GM12878 (cell line): ENCODE measurements at regions not wholly inside any gene's neighbourhood (a gene's known extent, or its start where the extent isn't known, plus 50 kb on each side); places are given as distances from the start of the nearest gene placed in this dataset.

Source experiments
- ATAC-seq: fragments of 200-7000 bp; cut with Tn5 transposase; 3 replicates; pipeline ENCODE4 v1.9.1; 2020; ENCODE audit warnings: mild to moderate bottlenecking, moderate library complexity
- BruUV-seq: library from RNA; stranded (reverse); fragments of 400-500 nt; replicated peaks from 2 replicates; lab custom pipeline; 2021; lab: Mats Ljungman, UMichigan
- CTCF ChIA-PET: fragments of 300-600 bp; sonication (Branson Sonifier 250); formaldehyde crosslinking; extraction: SDS; loops from one replicate; lab custom pipeline; 2021; ENCODE audit warnings: inconsistent platforms; lab: Yijun Ruan, JAX
- POLR2A ChIA-PET: fragments of 350-600 bp; formaldehyde crosslinking; extraction: SDS; loops from one replicate; lab custom pipeline; 2021; ENCODE audit warnings: inconsistent platforms; lab: Charles Lee
- RAD21 ChIA-PET: fragments of 300-600 bp; sonication (Branson Sonifier 250); formaldehyde crosslinking; loops from one replicate; lab custom pipeline; 2023; ENCODE audit warnings: antibody characterized with exemption; ENCODE audit not compliant: unreplicated experiment; lab: Charles Lee
- SMC1A ChIA-PET: fragments of 300-600 bp; sonication (Branson Sonifier 250); formaldehyde crosslinking; loops from one replicate; lab custom pipeline; 2023; ENCODE audit not compliant: unreplicated experiment, uncharacterized antibody; lab: Charles Lee
- DNase-seq: peaks from one replicate; pipeline ENCODE4 v3.0.0-alpha.2; 2011; ENCODE audit warnings: low read depth, low spot score
- FAIRE-seq: peaks from 3 replicates; lab custom pipeline; 2011; peaks lifted over from hg19 to GRCh38; lab: Jason Lieb, UNC
- H2AFZ ChIP-seq: 2 replicates; pipeline ENCODE4 v1.6.0; 2011; ENCODE audit warnings: low read depth, low read length, control low read depth; ENCODE audit not compliant: control insufficient read depth
- H3K27ac ChIP-seq: 2 replicates; pipeline ENCODE4 v1.5.1; 2011; ENCODE audit warnings: control low read depth; ENCODE audit not compliant: control insufficient read depth, insufficient read depth
- H3K27me3 ChIP-seq, 2 experiments: replicated peaks in 1 of 2; 2 replicates each; pipeline versions ENCODE4 v1.6.0 to v1.6.1; 2011; ENCODE audit warnings: low read length in 1 of 2; ENCODE audit not compliant: control insufficient read depth in 2 of 2, insufficient read depth in 2 of 2
- H3K36me3 ChIP-seq, 2 experiments: 2 replicates each; pipeline ENCODE4 v1.5.1; 2011; ENCODE audit warnings: low read length in 1 of 2; ENCODE audit not compliant: control insufficient read depth in 2 of 2, insufficient read depth in 2 of 2
- H3K4me1 ChIP-seq: 2 replicates; pipeline ENCODE4 v1.6.1; 2011; ENCODE audit warnings: mild to moderate bottlenecking, low read length, moderate library complexity, mixed read lengths; ENCODE audit not compliant: control insufficient read depth, insufficient read depth
- H3K4me2 ChIP-seq: 2 replicates; pipeline ENCODE4 v1.6.0; 2011; ENCODE audit warnings: control low read depth; ENCODE audit not compliant: control insufficient read depth, insufficient read depth
- H3K4me3 ChIP-seq: fragments of 200-600 bp; sonication (generic); 2 replicates; pipeline ENCODE4 v1.5.1; 2016
- H3K79me2 ChIP-seq: 2 replicates; pipeline ENCODE4 v1.6.0; 2011; ENCODE audit warnings: low read length; ENCODE audit not compliant: control insufficient read depth, insufficient read depth
- H3K9ac ChIP-seq: 2 replicates; pipeline ENCODE4 v1.8.0; 2011; ENCODE audit warnings: low read length, control low read depth, mixed read lengths; ENCODE audit not compliant: control insufficient read depth, insufficient read depth
- H3K9me3 ChIP-seq: replicated peaks from 3 replicates; pipeline ENCODE4 v1.5.1; 2011; ENCODE audit warnings: mild to moderate bottlenecking, low read length; ENCODE audit not compliant: control insufficient read depth, insufficient read depth
- H4K20me1 ChIP-seq: 2 replicates; pipeline ENCODE4 v1.6.0; 2011; ENCODE audit not compliant: control insufficient read depth, insufficient read depth
- E2F4 ChIP-seq: IDR thresholded peaks from 2 replicates; pipeline ENCODE4 v1.6.1; 2012; ENCODE audit warnings: low read depth, low read length, improper control_type of control experiment
- EP300 ChIP-seq, 2 experiments: fragments of 150-350 bp in 1 of 2; IDR thresholded peaks; 2 replicates each; pipeline ENCODE4 v1.6.1; 2011 to 2012; ENCODE audit warnings: low read depth in 2 of 2, low read length in 2 of 2, borderline replicate concordance in 1 of 2, improper control_type of control experiment in 1 of 2, inconsistent platforms in 1 of 2; ENCODE audit not compliant: control insufficient read depth in 1 of 2
- IKZF2 ChIP-seq, 2 experiments: fragments of 450-650 bp; IDR thresholded peaks; 2 replicates each; pipeline ENCODE4 v1.6.1; 2017; ENCODE audit warnings: mild to moderate bottlenecking in 2 of 2, moderate library complexity in 2 of 2
- KAT2A ChIP-seq: conservative IDR thresholded peaks from 2 replicates; pipeline ENCODE4 v1.6.1; 2011; ENCODE audit warnings: low read depth, low read length; ENCODE audit not compliant: control insufficient read depth
- POU2F2 ChIP-seq: IDR thresholded peaks from 3 replicates; pipeline ENCODE4 v1.6.1; 2011; ENCODE audit warnings: low read depth, mild to moderate bottlenecking, low read length, borderline replicate concordance
- REST ChIP-seq: IDR thresholded peaks from 2 replicates; pipeline ENCODE4 v1.6.1; 2012; ENCODE audit warnings: mild to moderate bottlenecking, low read depth, low read length
- SPI1 ChIP-seq: IDR thresholded peaks from 2 replicates; pipeline ENCODE4 v1.6.1; 2011; ENCODE audit warnings: low read depth, mild to moderate bottlenecking, low read length, moderate library complexity, borderline replicate concordance; ENCODE audit not compliant: insufficient read depth
- TAF1 ChIP-seq: IDR thresholded peaks from 2 replicates; pipeline ENCODE4 v1.6.1; 2011; ENCODE audit warnings: mild to moderate bottlenecking, low read depth, low read length, borderline replicate concordance
- TBL1XR1 ChIP-seq: IDR thresholded peaks from 2 replicates; pipeline ENCODE4 v1.6.1; 2012; ENCODE audit warnings: low read depth, low read length, improper control_type of control experiment
- WGBS: methylation state at CpG from one replicate; pipeline ENCODE4 v1.1.6; 2016; ENCODE audit warnings: low lambda C conversion rate; ENCODE audit not compliant: insufficient replicate concordance, insufficient coverage; ENCODE audit errors: missing lambda C conversion rate; 5-methylcytosine and 5-hydroxymethylcytosine counted together
- in situ Hi-C: fragments of 300-500 bp; cut with MboI; formaldehyde crosslinking; loops from 9 replicates; pipeline ENCODE4 v1.14.3; 2018; ENCODE audit warnings: mixed read lengths
- intact Hi-C: fragments of 100-400 bp; cut with micrococcal nuclease; formaldehyde crosslinking; loops from one replicate; pipeline ENCODE4 v1.14.2; 2022; ENCODE audit not compliant: unreplicated experiment
- TF ChIP-seq, protein P1 (sequence below): IDR thresholded peaks from 2 replicates; pipeline ENCODE4 v1.6.1; 2012; ENCODE audit warnings: low read depth, low read length, improper control_type of control experiment
- TF ChIP-seq, protein P2 (sequence below): IDR thresholded peaks from 2 replicates; pipeline ENCODE4 v1.6.1; 2012; ENCODE audit warnings: improper control_type of control experiment, low read depth, low read length; ENCODE audit not compliant: insufficient replicate concordance

- Histone ChIP-seq H3K79me2 (no peaks in the 10 kb centered on the region), H3K4me2 (no peak overlapping the region), H3K9ac (no peak overlapping the region), H3K27ac (no peak overlapping the region), H3K27me3 (no peaks in the 10 kb centered on the region), H3K36me3 (no peaks in the 10 kb centered on the region), H3K4me3 (no peak overlapping the region), H3K4me1 (no peaks in the 10 kb centered on the region), H2AFZ (no peak overlapping the region)
- ATAC-seq (no peak), DNase-seq (no peak), FAIRE-seq (no peak)
- BruUV-seq = no TSS peak
- 27% methylated on average over 6 of the region's 6 CpGs for WGBS
- in situ Hi-C loops = no loop called here
- intact Hi-C loops = no loop called here
- POLR2A ChIA-PET = interaction anchor here (0.8 kb wide), 1 partner anchor 10 kb away, joined by 3 read pairs; no protein-coding TSS in a partner anchor
- TF ChIP-seq TAF1 = no peak
- TF ChIP-seq, protein P1, sequence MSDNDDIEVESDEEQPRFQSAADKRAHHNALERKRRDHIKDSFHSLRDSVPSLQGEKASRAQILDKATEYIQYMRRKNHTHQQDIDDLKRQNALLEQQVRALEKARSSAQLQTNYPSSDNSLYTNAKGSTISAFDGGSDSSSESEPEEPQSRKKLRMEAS = no peak
- no peak for TF ChIP-seq E2F4
- TF ChIP-seq POU2F2 = no peak
- TF ChIP-seq TBL1XR1 = no peak
- TF ChIP-seq, protein P2, sequence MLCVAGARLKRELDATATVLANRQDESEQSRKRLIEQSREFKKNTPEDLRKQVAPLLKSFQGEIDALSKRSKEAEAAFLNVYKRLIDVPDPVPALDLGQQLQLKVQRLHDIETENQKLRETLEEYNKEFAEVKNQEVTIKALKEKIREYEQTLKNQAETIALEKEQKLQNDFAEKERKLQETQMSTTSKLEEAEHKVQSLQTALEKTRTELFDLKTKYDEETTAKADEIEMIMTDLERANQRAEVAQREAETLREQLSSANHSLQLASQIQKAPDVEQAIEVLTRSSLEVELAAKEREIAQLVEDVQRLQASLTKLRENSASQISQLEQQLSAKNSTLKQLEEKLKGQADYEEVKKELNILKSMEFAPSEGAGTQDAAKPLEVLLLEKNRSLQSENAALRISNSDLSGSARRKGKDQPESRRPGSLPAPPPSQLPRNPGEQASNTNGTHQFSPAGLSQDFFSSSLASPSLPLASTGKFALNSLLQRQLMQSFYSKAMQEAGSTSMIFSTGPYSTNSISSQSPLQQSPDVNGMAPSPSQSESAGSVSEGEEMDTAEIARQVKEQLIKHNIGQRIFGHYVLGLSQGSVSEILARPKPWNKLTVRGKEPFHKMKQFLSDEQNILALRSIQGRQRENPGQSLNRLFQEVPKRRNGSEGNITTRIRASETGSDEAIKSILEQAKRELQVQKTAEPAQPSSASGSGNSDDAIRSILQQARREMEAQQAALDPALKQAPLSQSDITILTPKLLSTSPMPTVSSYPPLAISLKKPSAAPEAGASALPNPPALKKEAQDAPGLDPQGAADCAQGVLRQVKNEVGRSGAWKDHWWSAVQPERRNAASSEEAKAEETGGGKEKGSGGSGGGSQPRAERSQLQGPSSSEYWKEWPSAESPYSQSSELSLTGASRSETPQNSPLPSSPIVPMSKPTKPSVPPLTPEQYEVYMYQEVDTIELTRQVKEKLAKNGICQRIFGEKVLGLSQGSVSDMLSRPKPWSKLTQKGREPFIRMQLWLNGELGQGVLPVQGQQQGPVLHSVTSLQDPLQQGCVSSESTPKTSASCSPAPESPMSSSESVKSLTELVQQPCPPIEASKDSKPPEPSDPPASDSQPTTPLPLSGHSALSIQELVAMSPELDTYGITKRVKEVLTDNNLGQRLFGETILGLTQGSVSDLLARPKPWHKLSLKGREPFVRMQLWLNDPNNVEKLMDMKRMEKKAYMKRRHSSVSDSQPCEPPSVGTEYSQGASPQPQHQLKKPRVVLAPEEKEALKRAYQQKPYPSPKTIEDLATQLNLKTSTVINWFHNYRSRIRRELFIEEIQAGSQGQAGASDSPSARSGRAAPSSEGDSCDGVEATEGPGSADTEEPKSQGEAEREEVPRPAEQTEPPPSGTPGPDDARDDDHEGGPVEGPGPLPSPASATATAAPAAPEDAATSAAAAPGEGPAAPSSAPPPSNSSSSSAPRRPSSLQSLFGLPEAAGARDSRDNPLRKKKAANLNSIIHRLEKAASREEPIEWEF = no peak
- no peak for TF ChIP-seq SPI1
- no peak for TF ChIP-seq KAT2A
- TF ChIP-seq REST = no peak
- no peak for TF ChIP-seq EP300 (IDR thresholded peaks at IDR 0.05; ENCODE audit: borderline replicate concordance in 1 of 2, control insufficient read depth in 1 of 2, low read depth in 2 of 2, low read length in 2 of 2)
- TF ChIP-seq IKZF2 (IDR thresholded peaks at IDR 0.05) = no peak
- TF ChIP-seq, all 136 proteins: peak for 0
- ChIA-PET CTCF (interaction anchor here (1.1 kb wide), 1 partner anchor 12 kb away, joined by 3 read pairs; no protein-coding TSS in a partner anchor), RAD21 (no interaction called here), SMC1A (no interaction called here)
- Histone ChIP-seq H3K9me3 (no peaks in the 10 kb centered on the region; the same call in 2 of the 3 replicates), H4K20me1 (no peaks in the 10 kb centered on the region)
Observed at GRCh38 chr10:130817674-130818073, 493.8 kb downstream of the TCERG1L start.
